Activated T-cell treated with anti-CD3 and anti-CD28 coated beads, Interleukin-2, amount 50 U/mL, for 1 hour (primary cell): ENCODE measurements at regions not wholly inside any gene's neighbourhood (a gene's known extent, or its start where the extent isn't known, plus 50 kb on each side); places are given as distances from the start of the nearest gene placed in this dataset.
"Not testable (repeated sequence)": the region's sequence is repeated elsewhere in the genome, so short reads cannot be mapped to it uniquely, and the experiment has no call there.

Experiments used
- DNase-seq: peaks from one replicate; pipeline ENCODE4 v3.0.0-alpha.2; 2020

GRCh38 chr2:84129018-84129417, 330.1 kb downstream of the SUCLG1 start:
- no peak for DNase-seq

- DNase-seq: not testable (repeated sequence)
These were observed 331.3 kb downstream of the SUCLG1 start for GRCh38 chr2:84127812-84128211.

- DNase-seq: no peak
These were observed 332.6 kb downstream of the SUCLG1 start for GRCh38 chr2:84126530-84126929.

GRCh38 chr2:84126084-84126483, 333.0 kb downstream of the SUCLG1 start:
- DNase-seq: no peak

- DNase-seq: no peak
These were observed 342.9 kb downstream of the SUCLG1 start for GRCh38 chr2:84116143-84116542.

- DNase-seq: no peak
These were observed 343.8 kb downstream of the SUCLG1 start for GRCh38 chr2:84115173-84115857.

- DNase-seq: not testable (repeated sequence)
These were observed 355.1 kb downstream of the SUCLG1 start for GRCh38 chr2:84103816-84104527.

- no peak for DNase-seq
These were observed 356.8 kb downstream of the SUCLG1 start for GRCh38 chr2:84102274-84102673.

GRCh38 chr2:84088656-84089055, 370.4 kb downstream of the SUCLG1 start:
- DNase-seq: no peak

- DNase-seq: no peak
These were observed 373.5 kb downstream of the SUCLG1 start for GRCh38 chr2:84085562-84085961.

- no peak for DNase-seq
These were observed 374.2 kb downstream of the SUCLG1 start for GRCh38 chr2:84084856-84085255.

- no peak for DNase-seq
These were observed 375.1 kb downstream of the SUCLG1 start for GRCh38 chr2:84083984-84084383.

- DNase-seq: no peak
These were observed 380.6 kb downstream of the SUCLG1 start for GRCh38 chr2:84078471-84078870.

- no peak for DNase-seq
These were observed 381.6 kb downstream of the SUCLG1 start for GRCh38 chr2:84077496-84077895.

- no peak for DNase-seq
These were observed 388.0 kb downstream of the SUCLG1 start for GRCh38 chr2:84071050-84071449.

GRCh38 chr2:84065857-84066256, 393.2 kb downstream of the SUCLG1 start:
- no peak for DNase-seq

- no peak for DNase-seq
These were observed 401.0 kb downstream of the SUCLG1 start for GRCh38 chr2:84057917-84058560.

GRCh38 chr2:84055816-84056215, 403.3 kb downstream of the SUCLG1 start:
- no peak for DNase-seq

GRCh38 chr2:84054577-84054976, 404.5 kb downstream of the SUCLG1 start:
- not testable (repeated sequence) for DNase-seq

- DNase-seq: no peak
These were observed 406.2 kb downstream of the SUCLG1 start for GRCh38 chr2:84052913-84053312.

GRCh38 chr2:84052043-84052442, 407.0 kb downstream of the SUCLG1 start:
- no peak for DNase-seq

GRCh38 chr2:84048964-84049363, 410.1 kb downstream of the SUCLG1 start:
- no peak for DNase-seq

GRCh38 chr2:84041506-84041905, 417.6 kb downstream of the SUCLG1 start:
- DNase-seq: no peak

- no peak for DNase-seq
These were observed 418.8 kb downstream of the SUCLG1 start for GRCh38 chr2:84040281-84040680.
